ENCODE measurements at regions not wholly inside any gene's neighbourhood (a gene's known extent, or its start where the extent isn't known, plus 50 kb on each side); places are given as distances from the start of the nearest gene placed in this dataset.

DNA sequence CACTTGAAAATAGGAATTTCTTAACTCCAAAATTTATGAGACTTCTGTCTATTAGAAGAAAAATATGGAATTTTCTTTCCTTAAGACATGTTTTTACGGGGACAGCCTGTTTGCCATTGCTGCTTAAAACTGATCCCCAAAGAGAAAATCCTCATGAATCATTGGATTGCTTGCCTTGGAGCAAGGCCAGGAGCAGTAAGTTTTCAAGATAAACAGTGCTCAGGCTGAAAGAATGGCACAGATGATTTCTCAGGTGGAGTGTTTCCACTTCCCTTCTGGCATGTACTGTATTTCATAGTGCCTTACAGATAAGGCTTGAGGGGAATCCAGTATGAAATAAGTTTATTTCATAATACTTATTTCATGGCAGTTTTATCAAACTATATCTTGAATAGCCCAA, 74.3 kb upstream of the MMADHC start:
- TF ChIP-seq, protein P1, sequence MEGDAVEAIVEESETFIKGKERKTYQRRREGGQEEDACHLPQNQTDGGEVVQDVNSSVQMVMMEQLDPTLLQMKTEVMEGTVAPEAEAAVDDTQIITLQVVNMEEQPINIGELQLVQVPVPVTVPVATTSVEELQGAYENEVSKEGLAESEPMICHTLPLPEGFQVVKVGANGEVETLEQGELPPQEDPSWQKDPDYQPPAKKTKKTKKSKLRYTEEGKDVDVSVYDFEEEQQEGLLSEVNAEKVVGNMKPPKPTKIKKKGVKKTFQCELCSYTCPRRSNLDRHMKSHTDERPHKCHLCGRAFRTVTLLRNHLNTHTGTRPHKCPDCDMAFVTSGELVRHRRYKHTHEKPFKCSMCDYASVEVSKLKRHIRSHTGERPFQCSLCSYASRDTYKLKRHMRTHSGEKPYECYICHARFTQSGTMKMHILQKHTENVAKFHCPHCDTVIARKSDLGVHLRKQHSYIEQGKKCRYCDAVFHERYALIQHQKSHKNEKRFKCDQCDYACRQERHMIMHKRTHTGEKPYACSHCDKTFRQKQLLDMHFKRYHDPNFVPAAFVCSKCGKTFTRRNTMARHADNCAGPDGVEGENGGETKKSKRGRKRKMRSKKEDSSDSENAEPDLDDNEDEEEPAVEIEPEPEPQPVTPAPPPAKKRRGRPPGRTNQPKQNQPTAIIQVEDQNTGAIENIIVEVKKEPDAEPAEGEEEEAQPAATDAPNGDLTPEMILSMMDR (conservative IDR thresholded peaks at IDR 0.05), result no peak
- no peak for TF ChIP-seq ZFX (IDR thresholded peaks at IDR 0.05)

Measured in C4-2B (cell line).